ENCODE measurements at regions not wholly inside any gene's neighbourhood (a gene's known extent, or its start where the extent isn't known, plus 50 kb on each side); places are given as distances from the start of the nearest gene placed in this dataset.
A peak's percentile ranks its signal among the peaks of the same experiment; 100 is the strongest.

- peak in 1 of 2 donors; percentile 27 for DNase-seq (ENCODE audit: low spot score in 2 of 2)
- intact Hi-C loops (cut with DNase I; ENCODE audit: low total_unique reads): no loop called here
- no peak for TF ChIP-seq POLR2A (IDR thresholded peaks at IDR 0.05)
- TF ChIP-seq, protein P1, sequence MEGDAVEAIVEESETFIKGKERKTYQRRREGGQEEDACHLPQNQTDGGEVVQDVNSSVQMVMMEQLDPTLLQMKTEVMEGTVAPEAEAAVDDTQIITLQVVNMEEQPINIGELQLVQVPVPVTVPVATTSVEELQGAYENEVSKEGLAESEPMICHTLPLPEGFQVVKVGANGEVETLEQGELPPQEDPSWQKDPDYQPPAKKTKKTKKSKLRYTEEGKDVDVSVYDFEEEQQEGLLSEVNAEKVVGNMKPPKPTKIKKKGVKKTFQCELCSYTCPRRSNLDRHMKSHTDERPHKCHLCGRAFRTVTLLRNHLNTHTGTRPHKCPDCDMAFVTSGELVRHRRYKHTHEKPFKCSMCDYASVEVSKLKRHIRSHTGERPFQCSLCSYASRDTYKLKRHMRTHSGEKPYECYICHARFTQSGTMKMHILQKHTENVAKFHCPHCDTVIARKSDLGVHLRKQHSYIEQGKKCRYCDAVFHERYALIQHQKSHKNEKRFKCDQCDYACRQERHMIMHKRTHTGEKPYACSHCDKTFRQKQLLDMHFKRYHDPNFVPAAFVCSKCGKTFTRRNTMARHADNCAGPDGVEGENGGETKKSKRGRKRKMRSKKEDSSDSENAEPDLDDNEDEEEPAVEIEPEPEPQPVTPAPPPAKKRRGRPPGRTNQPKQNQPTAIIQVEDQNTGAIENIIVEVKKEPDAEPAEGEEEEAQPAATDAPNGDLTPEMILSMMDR (IDR thresholded peaks at IDR 0.05): no peak
Observed at GRCh38 chr21:35333831-35334618, 284.9 kb upstream of the RUNX1 start.

GRCh38 chr21:35332841-35333426, 283.8 kb upstream of the RUNX1 start:
- intact Hi-C loops (cut with DNase I; ENCODE audit: low total_unique reads): no loop called here
- 80 to 92% methylated on average over 5 of the region's 5 CpGs for WGBS, 2 donors
- H3K4me3 ChIP-seq (ENCODE audit: low read depth, poor library complexity, severe bottlenecking): no peak overlapping the region
- DNase-seq (ENCODE audit: low spot score in 2 of 2): no peak
- TF ChIP-seq, protein P1 (IDR thresholded peaks at IDR 0.05): no peak
- TF ChIP-seq POLR2A (IDR thresholded peaks at IDR 0.05): no peak

More at GRCh38 chr21:35333831-35334618, 284.9 kb upstream of the RUNX1 start:
- 61 to 65% methylated on average over 9 of the region's 9 CpGs for WGBS, 2 donors
- no peak overlapping the region for H3K4me3 ChIP-seq (ENCODE audit: low read depth, poor library complexity, severe bottlenecking)

GRCh38 chr21:35329940-35330660, 281.0 kb upstream of the RUNX1 start:
- no peak for TF ChIP-seq POLR2A (IDR thresholded peaks at IDR 0.05)
- TF ChIP-seq, protein P1 (IDR thresholded peaks at IDR 0.05): no peak
- no peak overlapping the region for H3K4me3 ChIP-seq (ENCODE audit: low read depth, poor library complexity, severe bottlenecking)
- WGBS, 2 donors: 87 to 90% methylated on average over 4 of the region's 4 CpGs
- intact Hi-C loops (cut with DNase I; ENCODE audit: low total_unique reads): no loop called here
- DNase-seq (ENCODE audit: low spot score in 2 of 2): no peak

- intact Hi-C loops (cut with DNase I; ENCODE audit: low total_unique reads): no loop called here
- DNase-seq (ENCODE audit: low spot score in 2 of 2): no peak
- no peak overlapping the region for H3K4me3 ChIP-seq (ENCODE audit: low read depth, poor library complexity, severe bottlenecking)
- TF ChIP-seq, protein P1 (IDR thresholded peaks at IDR 0.05): no peak
- TF ChIP-seq POLR2A (IDR thresholded peaks at IDR 0.05): no peak
- WGBS, 2 donors: 67% methylated on average over 6 of the region's 6 CpGs
Observed at GRCh38 chr21:35328856-35329455, 279.9 kb upstream of the RUNX1 start.

DNA sequence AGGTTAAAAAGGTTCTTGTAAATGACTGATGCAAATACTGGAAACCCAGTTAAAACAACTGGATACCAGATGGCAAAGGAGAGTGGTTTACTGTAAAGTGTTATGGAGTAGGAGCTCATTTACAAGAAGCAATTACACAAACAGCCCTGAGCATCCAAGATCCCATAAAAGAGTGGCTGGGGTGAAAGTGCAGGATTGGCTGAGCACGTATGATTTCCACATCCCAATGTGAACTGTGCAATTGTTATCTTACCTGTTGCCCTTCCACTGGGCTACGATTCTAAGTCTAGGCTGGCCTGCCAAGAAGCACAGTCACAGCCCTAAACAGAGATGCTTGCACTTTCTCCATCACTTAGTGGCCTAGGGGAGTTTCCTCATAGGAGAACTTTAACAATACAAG, 277.6 kb upstream of the RUNX1 start:
- H3K4me3 ChIP-seq (ENCODE audit: low read depth, poor library complexity, severe bottlenecking): no peak overlapping the region
- TF ChIP-seq POLR2A (IDR thresholded peaks at IDR 0.05): no peak
- WGBS, 2 donors: 47 to 76% methylated on average over 2 of the region's 2 CpGs
- intact Hi-C loops (cut with DNase I; ENCODE audit: low total_unique reads): no loop called here
- DNase-seq (ENCODE audit: low spot score in 2 of 2): no peak

DNA sequence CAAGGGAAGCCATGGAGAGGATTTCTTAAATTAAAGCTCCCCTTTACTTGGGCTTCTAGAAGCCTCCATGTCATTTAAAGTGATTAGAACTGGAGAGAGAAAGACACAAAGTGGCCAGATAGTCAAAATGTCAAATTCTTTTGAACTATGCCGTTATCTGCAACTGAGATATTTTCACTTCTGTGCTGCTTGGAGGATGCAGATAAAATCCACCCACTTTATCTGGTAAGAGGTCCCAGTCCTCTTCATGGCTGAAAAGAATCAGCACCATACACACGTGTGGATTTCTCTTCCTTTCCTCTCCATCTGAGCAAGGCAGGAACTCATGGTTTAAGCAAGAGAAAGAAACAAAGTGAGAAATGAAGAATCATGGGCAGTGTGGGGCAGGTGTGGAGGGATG, 276.9 kb upstream of the RUNX1 start:
- 67 to 78% methylated on average over 2 of the region's 2 CpGs for WGBS, 2 donors
- TF ChIP-seq, protein P1 (IDR thresholded peaks at IDR 0.05): no peak
- TF ChIP-seq POLR2A (IDR thresholded peaks at IDR 0.05): no peak
- no peak overlapping the region for H3K4me3 ChIP-seq (ENCODE audit: low read depth, poor library complexity, severe bottlenecking)
- DNase-seq (ENCODE audit: low spot score in 2 of 2): no peak
- intact Hi-C loops (cut with DNase I; ENCODE audit: low total_unique reads): no loop called here
